ENCODE measurements at regions not wholly inside any gene's neighbourhood (a gene's known extent, or its start where the extent isn't known, plus 50 kb on each side); places are given as distances from the start of the nearest gene placed in this dataset.

DNA sequence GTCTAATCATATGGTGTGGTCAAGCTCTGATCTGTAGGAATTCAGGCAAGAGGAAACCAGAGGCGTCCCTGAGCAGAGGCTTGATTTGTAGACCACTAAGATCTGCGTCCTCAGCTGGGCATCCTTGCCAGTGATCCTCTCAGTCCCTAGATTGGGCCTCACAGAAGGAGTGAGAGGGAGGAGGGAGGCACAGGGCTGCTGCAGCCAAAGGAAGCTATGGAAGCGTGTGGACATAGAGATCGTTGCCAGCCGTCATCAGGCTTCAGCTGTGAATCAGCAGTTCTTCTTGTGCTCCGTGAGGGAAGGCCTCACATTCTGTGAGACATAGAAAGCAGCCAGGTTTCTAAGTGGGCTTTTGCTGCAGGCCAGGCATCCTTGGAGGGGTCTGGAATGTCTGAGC lies 254.6 kb upstream of the KIRREL3 start:
- DNase-seq, result no peak
- intact Hi-C loops (cut with DNase I, micrococcal nuclease), result no loop called here
- ATAC-seq, result no peak

DNA sequence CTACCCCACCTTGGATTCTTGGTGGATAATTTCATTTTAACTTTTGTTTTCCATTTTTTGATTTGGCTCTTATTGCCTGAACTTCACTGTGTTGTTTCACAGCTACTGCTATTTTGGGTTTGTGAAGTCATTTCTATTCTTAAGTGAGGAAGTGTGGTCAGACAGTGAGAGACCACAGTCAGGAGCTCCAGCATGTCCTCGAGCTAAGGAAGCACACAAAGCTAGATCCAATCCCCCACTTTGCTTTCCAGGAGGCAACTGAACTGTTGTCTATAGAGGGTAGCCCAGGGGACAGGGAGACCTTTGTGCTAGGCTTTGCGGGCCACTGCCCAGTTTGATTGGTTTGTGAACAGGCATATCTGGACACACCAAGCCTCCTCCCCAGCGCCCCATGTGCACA lies 251.8 kb upstream of the KIRREL3 start:
- intact Hi-C loops (cut with DNase I, micrococcal nuclease), result no loop called here
- no peak for DNase-seq
- ATAC-seq, result no peak

DNA sequence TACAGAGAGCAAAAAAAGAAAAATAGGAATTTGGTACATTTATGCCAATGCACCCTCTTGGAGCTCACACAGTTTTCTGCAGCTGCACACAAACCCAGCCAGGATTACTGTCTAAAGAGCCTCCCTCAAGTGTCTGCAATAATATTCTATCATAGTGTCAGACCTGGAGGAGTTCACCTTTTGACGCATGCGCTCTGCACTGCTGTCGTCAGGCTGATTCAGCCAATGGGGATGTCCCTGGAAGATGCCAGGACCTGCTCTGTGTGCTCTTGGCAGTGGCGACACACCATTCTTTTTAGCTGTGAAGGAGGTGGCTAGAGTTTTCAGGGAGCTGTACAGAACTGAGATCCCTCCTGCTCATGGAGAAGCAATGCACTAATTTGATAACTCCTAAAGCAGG lies 249.0 kb upstream of the KIRREL3 start:
- intact Hi-C loops (cut with DNase I, micrococcal nuclease), result no loop called here
- DNase-seq (no peak), ATAC-seq (no peak)

DNA sequence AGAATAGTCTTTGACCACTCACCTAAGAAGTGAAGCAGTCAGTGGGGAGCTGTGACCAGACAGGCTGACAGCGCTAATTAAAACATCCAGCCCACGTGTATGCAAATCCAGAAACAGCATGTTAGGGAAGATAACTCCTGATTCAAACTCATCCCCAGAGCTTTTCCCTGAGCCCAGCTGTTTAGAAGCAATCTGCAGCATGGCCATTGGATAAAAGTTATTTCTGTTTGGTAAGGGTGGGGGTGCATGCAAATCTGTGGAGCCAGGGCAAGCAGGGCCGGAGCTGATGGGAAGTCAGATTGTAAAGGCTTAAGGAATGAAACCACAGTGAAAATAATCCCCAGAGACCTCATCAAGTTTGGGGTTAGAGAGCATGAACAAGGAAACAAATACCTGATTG lies 247.9 kb upstream of the KIRREL3 start:
- no peak for ATAC-seq
- intact Hi-C loops (cut with DNase I, micrococcal nuclease), result no loop called here
- no peak for DNase-seq

DNA sequence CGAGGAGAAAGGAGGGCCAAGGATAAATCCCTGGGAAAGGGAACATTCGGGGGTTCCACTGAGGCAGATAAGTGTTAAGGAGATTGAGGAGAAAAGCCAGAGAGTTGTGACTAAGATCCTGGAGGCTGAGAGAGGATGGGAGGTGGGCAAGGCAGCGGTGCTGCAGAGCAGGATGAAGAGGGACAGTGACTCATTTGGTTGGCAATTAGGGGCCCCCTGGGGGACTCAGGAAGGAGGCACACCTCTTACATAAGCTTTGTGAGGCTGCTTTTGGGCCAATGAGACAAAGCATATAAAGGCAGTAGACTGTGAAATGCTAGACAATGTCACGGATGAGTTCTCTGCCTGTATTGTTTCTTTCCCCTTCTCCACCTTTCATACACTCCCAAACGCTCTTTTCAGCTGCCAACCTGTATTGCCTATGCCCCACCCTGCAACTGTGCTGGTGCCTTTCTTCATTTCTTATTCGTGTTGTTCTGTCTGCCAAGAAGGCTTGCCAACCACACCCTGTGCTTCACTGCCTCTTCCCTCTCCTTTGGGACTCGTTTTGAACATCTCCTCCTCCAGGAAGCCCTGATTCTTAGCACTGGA lies 246.8 kb upstream of the KIRREL3 start:
- DNase-seq (no peak), ATAC-seq (no peak)
- intact Hi-C loops (cut with DNase I, micrococcal nuclease), result no loop called here

DNA sequence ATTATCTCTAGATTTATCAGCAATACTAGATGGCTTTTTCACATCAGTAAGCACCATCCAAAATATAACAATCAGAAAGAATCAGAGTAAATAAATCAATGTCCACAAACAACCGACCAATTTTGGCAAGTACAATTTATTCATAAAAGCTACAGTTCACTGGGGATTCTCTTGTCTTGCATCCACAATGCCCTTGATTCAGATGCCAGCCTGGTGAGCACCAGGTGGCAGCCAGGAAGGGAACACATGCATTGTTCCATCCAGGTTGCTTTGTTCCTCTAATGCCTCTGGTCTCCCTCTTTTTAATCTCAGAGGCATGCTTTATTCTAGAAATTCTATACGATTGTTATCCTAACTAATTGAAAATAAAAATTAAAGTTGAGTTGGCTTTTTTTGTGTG lies 242.1 kb upstream of the KIRREL3 start:
- intact Hi-C loops (cut with DNase I, micrococcal nuclease), result no loop called here
- ATAC-seq (no peak), DNase-seq (no peak)

DNA sequence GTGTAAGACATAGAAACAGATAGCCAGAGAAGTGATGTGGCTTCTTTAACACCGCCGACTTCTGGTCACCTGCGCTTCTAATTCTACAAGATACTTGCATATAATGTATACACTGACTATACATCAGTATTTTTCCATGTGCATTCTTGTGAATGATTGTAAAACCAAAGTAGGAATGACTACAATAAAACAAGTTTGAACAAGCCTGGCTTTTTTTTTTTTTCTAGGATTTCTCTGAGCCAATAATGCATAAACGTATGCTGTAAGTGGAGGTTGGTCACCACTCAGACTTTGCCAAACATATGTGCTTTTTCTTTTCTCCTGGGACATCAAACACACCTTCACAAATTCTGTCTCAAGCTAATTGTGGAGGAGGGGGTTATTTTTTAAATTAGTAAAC lies 237.8 kb upstream of the KIRREL3 start:
- intact Hi-C loops (cut with DNase I, micrococcal nuclease), result no loop called here
- DNase-seq (no peak), ATAC-seq (no peak)

DNA sequence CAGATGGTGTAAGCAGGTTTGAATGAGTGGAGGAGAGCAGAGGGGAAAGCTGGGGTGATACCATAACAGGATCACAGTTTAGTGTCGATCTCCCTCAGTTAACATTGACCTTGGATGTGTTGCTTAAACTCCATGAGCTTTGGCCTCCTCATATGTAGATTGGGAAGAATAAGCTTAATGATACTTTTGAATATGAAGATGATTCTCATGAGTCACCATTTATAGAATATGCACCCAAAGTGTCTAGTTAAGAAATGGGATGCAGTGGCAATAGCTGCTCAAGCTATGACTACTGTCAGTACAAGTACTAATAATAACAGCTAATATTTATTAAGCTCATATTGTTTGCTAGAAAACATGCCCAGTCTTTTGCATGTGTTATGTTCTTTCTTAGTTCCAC lies 236.2 kb upstream of the KIRREL3 start:
- ATAC-seq, result no peak
- no peak for DNase-seq
- intact Hi-C loops (cut with DNase I, micrococcal nuclease), result no loop called here

DNA sequence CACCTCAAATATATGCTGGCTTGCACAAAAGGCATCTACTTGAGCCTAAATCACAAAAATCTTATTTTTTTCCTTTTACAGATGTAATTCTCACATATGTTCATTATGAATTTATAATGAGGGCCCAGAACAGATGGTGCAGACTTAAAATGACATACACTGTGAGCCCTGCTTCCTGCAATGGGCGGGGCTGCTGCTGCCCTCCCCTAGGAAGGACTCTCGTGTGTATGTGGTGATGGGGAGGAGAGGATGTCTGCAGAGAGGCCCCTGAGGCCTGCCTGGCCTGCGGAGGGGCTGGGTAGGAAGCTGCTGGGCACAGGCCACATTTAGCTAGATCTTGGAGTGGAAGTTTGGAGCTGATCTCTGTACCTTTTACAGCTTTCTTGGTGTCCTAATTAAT lies 233.4 kb upstream of the KIRREL3 start:
- DNase-seq (no peak), ATAC-seq (no peak)
- intact Hi-C loops (cut with DNase I, micrococcal nuclease), result no loop called here

DNA sequence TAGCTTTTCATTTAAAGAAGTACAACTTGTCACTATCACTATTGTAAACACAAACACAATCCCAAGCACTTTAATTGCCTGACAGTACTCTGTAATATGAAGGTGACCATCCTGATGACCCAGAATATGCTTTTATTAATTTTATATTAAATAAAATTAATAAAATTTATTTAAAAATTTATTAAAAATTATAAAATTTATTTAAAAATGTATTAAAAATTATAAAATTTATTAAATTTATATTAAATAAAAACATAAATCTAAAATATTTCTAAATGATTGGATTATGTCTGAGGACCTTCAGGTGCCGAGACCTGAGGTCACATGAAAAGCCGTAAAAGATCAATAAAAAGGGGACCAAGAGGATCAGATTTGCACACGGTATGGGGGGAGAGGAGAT lies 229.8 kb upstream of the KIRREL3 start:
- DNase-seq (no peak), ATAC-seq (no peak)
- intact Hi-C loops (cut with DNase I, micrococcal nuclease), result no loop called here

DNA sequence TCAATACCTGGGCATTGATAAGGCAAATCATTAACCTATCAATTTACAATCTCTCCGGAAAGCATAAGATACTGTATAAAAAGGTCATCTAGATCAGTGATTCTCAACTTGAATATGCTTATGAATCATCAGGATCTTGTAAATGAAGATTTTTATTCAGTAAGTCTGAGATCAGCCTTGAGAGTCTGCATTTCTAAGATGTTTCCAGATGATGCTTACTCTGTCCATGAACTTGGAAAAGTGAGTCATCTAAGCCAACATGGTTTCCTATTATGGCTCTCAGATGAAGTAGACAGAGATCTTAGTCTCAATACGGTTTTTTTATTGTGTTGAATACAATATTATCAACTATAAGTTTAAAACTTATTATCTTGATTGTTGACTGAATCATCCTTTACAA lies 226.4 kb upstream of the KIRREL3 start:
- no peak for DNase-seq
- intact Hi-C loops (cut with DNase I, micrococcal nuclease), result no loop called here
- ATAC-seq, result no peak

DNA sequence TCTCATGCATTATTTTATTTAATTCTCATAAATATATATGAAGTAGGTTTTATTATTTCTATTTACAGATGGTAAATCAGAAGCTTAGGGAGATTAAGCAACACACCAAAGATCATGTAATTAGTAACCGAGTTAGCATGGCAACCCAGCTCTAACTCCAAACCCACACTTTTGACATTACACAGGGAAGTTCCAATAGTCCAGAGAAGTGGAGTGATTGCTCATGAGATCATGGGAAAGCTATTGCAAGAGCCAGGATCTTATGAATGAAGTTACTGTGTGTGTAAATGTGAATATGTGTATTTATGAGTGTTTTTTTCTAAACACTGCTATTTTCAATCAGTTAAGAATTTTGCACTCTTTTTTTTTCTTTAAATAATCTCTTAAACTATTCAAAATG lies 225.8 kb upstream of the KIRREL3 start:
- intact Hi-C loops (cut with DNase I, micrococcal nuclease), result no loop called here
- DNase-seq (no peak), ATAC-seq (no peak)

DNA sequence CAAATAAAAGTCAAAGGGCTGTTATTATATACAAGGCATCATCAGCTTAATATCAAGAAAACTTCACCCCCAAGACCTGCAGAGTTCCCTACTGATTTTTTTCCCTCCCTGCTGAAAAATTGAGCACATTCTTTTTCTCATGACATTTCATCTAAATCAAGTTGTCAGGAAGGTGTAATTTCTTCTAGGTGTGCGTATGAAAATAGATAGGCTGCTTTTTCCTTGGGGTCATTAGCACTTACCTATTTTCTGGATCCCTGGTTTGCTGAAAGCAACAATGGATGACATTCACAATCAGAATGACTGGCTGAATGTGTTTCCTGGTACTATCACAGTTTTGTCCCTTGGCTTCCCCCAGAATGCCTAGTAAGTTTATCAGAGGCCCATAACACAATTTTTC lies 225.0 kb upstream of the KIRREL3 start:
- no peak for ATAC-seq
- intact Hi-C loops (cut with DNase I, micrococcal nuclease), result no loop called here
- DNase-seq, result no peak

DNA sequence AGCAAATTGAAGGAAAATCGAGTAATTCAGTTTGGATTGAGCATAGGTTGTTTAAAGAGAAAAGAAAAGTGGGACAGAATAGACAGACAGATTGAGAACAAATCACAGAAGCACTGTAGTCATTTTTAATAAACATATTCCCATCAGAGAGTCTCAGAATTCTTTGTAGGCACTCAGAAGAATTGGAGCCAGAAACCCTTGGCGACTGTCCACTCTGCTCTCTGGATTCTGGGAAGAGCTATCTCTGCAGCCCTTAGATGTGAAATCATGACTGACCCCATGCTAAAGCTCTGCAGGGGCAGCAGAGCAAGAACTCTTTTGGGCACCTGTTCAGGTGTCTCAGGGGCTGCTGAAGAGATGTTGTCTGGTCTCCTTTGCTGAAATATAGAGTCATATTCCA lies 223.7 kb upstream of the KIRREL3 start:
- intact Hi-C loops (cut with DNase I, micrococcal nuclease), result no loop called here
- ATAC-seq (no peak), DNase-seq (no peak)

DNA sequence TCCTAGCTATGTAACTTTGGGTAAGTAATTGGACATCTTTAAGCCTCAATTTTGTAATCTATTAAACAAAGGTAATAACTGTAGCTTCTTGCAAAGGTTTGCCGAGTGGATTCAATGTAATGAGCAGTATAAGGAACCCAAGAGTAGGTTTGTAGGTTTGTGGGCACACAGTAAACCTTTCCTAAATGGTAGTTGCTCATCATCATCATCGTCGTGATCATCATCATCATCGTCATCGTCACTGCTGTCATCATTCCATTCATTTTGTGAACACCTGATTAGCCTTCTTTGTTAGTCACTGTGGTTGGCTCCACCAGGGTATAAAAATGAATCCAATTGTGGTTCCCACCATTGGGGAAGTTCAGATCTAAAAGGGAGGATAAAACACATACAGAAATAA lies 223.1 kb upstream of the KIRREL3 start:
- no peak for DNase-seq
- intact Hi-C loops (cut with DNase I, micrococcal nuclease), result no loop called here
- ATAC-seq, result no peak

DNA sequence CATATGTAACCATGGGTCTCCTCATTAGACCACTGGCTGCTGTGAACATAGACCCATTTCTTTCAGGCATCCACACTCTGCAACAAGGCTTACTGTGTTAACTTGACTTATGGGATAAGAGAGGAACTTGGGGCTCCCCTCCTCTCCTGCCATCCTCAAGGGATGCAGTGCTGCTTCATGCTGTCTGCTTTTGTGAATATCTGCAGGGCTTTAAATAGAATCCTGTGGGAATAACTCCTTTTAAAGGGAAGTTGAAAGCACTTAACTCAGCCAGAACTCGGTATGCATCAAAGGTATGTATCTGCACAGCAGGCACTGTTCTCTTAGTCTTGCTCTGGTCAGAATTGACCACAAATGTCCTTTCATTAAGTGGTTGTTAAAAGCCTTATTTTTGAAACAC lies 222.5 kb upstream of the KIRREL3 start:
- ATAC-seq (no peak), DNase-seq (no peak)
- intact Hi-C loops (cut with DNase I, micrococcal nuclease), result no loop called here

DNA sequence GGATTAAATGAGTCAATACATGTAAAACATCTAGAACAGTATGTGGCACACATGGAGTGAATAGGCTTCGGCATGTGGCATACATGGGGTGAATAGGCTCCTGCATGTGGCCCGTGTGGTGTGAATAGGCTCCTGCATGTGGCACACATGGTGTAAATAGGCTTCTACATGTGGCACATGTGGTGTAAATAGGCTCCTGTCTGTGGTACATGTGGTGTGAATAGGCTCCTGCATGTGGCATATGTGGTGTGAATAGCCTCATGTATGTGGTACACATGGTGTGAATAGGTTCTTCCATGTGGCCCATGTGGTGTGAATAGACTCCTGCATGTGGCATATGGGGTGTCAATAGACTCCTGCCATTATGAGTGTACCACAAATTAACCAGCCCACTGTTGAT lies 219.1 kb upstream of the KIRREL3 start:
- intact Hi-C loops (cut with DNase I, micrococcal nuclease), result no loop called here
- no peak for ATAC-seq
- no peak for DNase-seq

DNA sequence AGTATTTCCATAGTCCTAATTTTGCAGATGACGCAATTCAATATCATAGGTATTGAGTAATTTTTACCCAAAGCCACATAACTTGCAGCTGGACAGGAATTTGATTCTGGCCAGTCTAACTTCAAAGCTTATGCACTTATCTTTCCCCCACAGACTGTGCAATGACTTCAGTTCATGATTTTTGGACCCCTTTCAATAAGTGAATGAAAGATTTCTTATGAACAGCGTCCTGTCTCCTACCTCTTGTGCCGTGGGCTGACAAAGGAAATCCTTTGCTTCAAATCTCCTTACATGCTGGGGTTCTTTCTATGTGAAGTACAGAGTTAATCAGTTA lies 217.7 kb upstream of the KIRREL3 start:
- ATAC-seq (no peak), DNase-seq (no peak)
- intact Hi-C loops (cut with DNase I, micrococcal nuclease), result no loop called here

DNA sequence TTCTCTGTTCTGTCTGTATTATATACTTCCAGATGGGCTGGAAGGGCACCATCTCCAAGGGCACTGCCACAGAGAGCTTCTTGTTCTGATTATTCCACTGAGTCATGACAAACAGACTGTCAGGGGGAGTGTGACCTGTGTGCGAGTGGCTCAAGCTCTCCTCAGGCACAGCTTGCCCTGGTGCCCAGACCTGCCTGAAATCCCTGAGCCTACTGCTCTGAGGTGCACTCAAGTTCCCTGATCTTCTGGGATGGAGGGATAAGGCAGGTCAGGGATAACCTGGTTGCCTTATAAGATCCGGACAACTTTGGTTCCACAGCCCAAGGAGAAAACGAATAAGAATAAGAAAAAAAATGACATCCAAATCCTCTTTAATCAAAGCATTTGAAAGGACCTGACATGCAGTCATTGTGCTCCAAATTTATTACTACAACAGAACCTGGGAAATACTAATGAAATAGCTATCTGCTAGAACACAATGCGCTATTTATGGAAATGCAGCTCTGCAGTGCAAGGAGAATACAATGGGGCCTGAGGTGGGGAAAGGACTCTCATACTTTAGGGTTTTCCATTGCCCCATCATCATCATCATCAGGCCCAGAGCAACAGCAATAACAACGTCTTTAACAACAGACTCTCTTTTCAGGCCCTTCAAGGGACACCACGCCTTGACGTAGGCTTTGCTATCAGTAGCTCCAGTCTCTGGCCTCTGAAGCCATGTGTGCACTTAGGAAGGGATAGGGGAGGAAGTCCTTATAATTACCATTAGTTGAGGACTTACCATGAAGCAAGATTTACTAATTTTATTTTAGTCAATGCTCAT lies 217.1 kb upstream of the KIRREL3 start:
- intact Hi-C loops (cut with DNase I, micrococcal nuclease), result no loop called here
- ATAC-seq (no peak), DNase-seq (no peak)

DNA sequence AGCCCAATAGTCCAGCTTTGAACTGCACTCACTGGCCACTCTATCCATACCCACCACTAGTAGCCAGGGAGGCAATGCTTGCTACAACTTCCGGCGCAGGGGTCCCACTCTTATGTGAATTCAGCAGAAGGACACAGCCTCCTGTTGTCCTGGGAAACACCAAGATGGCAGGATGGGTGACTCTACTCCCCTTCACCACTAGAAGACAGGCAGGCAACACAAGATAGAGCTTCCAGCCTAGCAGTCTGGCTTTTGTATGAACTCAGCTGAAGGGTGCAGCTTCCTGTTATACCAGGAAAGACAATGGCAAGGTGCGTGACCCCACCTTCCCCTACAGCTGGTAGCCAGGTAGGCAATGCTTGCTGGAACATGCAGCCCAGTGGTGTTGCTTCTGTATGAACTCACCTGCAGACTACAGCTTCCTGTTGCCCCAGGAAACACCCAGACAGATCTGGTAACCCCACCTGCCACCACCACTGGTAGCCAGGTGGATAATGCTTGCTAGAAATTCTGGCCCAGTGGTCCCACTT lies 205.2 kb upstream of the KIRREL3 start:
- DNase-seq, result no peak
- intact Hi-C loops (cut with DNase I, micrococcal nuclease), result no loop called here
- no peak for ATAC-seq

DNA sequence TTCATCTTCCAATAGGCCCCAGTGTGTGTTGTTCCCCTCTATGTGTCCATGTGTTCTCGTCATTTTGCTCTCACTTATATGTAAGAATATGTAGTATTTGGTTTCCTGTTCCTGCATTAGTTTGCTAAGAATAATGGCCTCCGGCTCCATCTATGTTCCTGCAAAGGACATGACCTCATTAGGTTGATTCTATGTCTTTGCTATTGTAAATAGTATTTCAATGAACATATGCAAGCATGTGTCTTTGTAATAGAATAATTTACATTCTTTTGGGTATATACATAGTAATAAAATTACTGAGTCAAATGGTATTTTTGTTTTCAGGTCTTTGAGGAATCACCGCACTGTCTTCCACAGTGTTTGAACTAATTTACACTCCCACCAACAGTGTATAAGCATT lies 202.9 kb upstream of the KIRREL3 start:
- ATAC-seq, result no peak
- intact Hi-C loops (cut with DNase I, micrococcal nuclease), result no loop called here
- DNase-seq, result no peak
